Keratinocyte (primary cell): ENCODE measurements at regions not wholly inside any gene's neighbourhood (a gene's known extent, or its start where the extent isn't known, plus 50 kb on each side); places are given as distances from the start of the nearest gene placed in this dataset.

Experiments used
- DNase-seq: peaks from one replicate; pipeline ENCODE4 v3.0.0-alpha.2; 2011; ENCODE audit warnings: low read depth, missing footprints, low spot score
- FAIRE-seq: peaks from 2 replicates; lab custom pipeline; 2011; peaks lifted over from hg19 to GRCh38; lab: Jason Lieb, UNC
- H2AFZ ChIP-seq: 2 replicates; pipeline ENCODE4 v1.6.0; 2012; ENCODE audit warnings: low read length, control low read depth, inconsistent platforms; ENCODE audit not compliant: control insufficient read depth
- H3K27ac ChIP-seq: 2 replicates; pipeline ENCODE4 v1.5.1; 2011; ENCODE audit warnings: low read length; ENCODE audit not compliant: control insufficient read depth, insufficient read depth
- H3K27me3 ChIP-seq: 3 replicates; pipeline ENCODE4 v1.6.0; 2011; ENCODE audit warnings: low read length; ENCODE audit not compliant: control insufficient read depth, insufficient read depth; ENCODE audit errors: extremely low read depth
- H3K36me3 ChIP-seq, 2 experiments: 2 replicates in 1 of 2; 3 replicates in 1 of 2; pipeline ENCODE4 v1.5.1; 2011; ENCODE audit warnings: low read length in 2 of 2, mild to moderate bottlenecking in 1 of 2; ENCODE audit not compliant: control insufficient read depth in 2 of 2, insufficient read depth in 2 of 2; ENCODE audit errors: extremely low read depth in 1 of 2
- H3K4me1 ChIP-seq: 3 replicates; pipeline ENCODE4 v1.5.1; 2011; ENCODE audit warnings: low read length; ENCODE audit not compliant: control insufficient read depth, insufficient read depth; ENCODE audit errors: extremely low read depth
- H3K4me2 ChIP-seq: 3 replicates; pipeline ENCODE4 v1.6.0; 2011; ENCODE audit warnings: low read depth, low read length; ENCODE audit not compliant: control insufficient read depth, insufficient read depth; ENCODE audit errors: extremely low read depth
- H3K4me3 ChIP-seq, 3 experiments: fragments of 200-600 bp in 1 of 3; sonication (generic) in 1 of 3; 2 replicates in 2 of 3; 3 replicates in 1 of 3; pipeline ENCODE4 v1.5.1; 2011 to 2016; ENCODE audit warnings: low read length in 3 of 3, mild to moderate bottlenecking in 3 of 3, control low read depth in 2 of 3, inconsistent platforms in 1 of 3, low read depth in 1 of 3, mixed read lengths in 1 of 3, mixed run types in 1 of 3, moderate library complexity in 1 of 3; ENCODE audit not compliant: control insufficient read depth in 2 of 3, insufficient read depth in 2 of 3; ENCODE audit errors: extremely low read depth in 1 of 3
- H3K79me2 ChIP-seq: 2 replicates; pipeline ENCODE4 v1.6.0; 2012; ENCODE audit warnings: low read length; ENCODE audit not compliant: control insufficient read depth, insufficient read depth
- H3K9ac ChIP-seq: 3 replicates; pipeline ENCODE4 v1.6.0; 2011; ENCODE audit warnings: low read length; ENCODE audit not compliant: control insufficient read depth, insufficient read depth; ENCODE audit errors: extremely low read depth
- H3K9me1 ChIP-seq: 3 replicates; pipeline ENCODE4 v1.6.0; 2011; ENCODE audit warnings: low read length; ENCODE audit not compliant: control insufficient read depth, insufficient read depth; ENCODE audit errors: extremely low read depth
- H3K9me3 ChIP-seq: 2 replicates; pipeline ENCODE4 v1.5.1; 2012; ENCODE audit warnings: low read depth, low read length; ENCODE audit not compliant: control insufficient read depth
- H4K20me1 ChIP-seq: 3 replicates; pipeline ENCODE4 v1.6.0; 2011; ENCODE audit warnings: low read length; ENCODE audit not compliant: control insufficient read depth, insufficient read depth; ENCODE audit errors: extremely low read depth
- EZH2 ChIP-seq: IDR thresholded peaks from one replicate; pipeline ENCODE4 v1.6.1; 2012; ENCODE audit warnings: inconsistent platforms, mild to moderate bottlenecking, low read length, moderate library complexity
- dilution Hi-C: fragments of 300-500 bp; cut with MboI; formaldehyde crosslinking; loops from one replicate; pipeline ENCODE4 v1.7.0; 2020; ENCODE audit warnings: low sequenced_read_pairs; ENCODE audit not compliant: extremely low pct_ligation_motif_present
- TF ChIP-seq, protein P1 (sequence below), 3 experiments: IDR thresholded peaks in 1 of 3; conservative IDR thresholded peaks in 1 of 3; optimal IDR thresholded peaks in 1 of 3; 2 replicates in 2 of 3; 3 replicates in 1 of 3; pipeline versions ENCODE3 to v1.5.1; 2011; ENCODE audit warnings: low read length in 3 of 3, mild to moderate bottlenecking in 3 of 3, moderate library complexity in 2 of 3, control low read depth in 1 of 3, inconsistent platforms in 1 of 3; ENCODE audit not compliant: insufficient read depth in 2 of 3; ENCODE audit errors: extremely low read depth in 1 of 3

DNA sequence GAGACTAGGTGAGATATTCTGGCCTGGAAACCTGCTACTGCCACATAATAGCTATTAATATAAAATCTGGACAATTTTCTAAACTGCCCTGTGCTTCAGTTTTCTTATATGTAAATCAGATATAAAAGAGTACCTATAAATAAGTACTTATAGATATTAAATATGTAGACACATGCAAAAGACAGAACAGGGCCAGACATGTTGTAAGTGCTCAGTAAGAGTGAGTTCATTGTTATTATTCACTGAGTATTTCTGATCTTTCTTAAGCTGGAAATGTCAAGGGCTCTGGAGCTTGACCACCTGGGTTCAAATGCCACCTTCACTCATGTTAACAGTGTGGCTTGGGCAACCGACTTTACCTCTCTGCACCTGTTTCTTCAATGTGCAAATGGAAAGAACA, 179.8 kb downstream of the GALC start:
- TF ChIP-seq, protein P1, sequence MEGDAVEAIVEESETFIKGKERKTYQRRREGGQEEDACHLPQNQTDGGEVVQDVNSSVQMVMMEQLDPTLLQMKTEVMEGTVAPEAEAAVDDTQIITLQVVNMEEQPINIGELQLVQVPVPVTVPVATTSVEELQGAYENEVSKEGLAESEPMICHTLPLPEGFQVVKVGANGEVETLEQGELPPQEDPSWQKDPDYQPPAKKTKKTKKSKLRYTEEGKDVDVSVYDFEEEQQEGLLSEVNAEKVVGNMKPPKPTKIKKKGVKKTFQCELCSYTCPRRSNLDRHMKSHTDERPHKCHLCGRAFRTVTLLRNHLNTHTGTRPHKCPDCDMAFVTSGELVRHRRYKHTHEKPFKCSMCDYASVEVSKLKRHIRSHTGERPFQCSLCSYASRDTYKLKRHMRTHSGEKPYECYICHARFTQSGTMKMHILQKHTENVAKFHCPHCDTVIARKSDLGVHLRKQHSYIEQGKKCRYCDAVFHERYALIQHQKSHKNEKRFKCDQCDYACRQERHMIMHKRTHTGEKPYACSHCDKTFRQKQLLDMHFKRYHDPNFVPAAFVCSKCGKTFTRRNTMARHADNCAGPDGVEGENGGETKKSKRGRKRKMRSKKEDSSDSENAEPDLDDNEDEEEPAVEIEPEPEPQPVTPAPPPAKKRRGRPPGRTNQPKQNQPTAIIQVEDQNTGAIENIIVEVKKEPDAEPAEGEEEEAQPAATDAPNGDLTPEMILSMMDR (optimal IDR thresholded peaks at IDR 0.05 in 1 of 3, IDR thresholded peaks at IDR 0.05 in 1 of 3, conservative IDR thresholded peaks at IDR 0.05 in 1 of 3; ENCODE audit: extremely low read depth in 1 of 3, insufficient read depth in 2 of 3, low read length in 3 of 3) = no peak
- no peak for TF ChIP-seq EZH2
- DNase-seq = no peak
- Histone ChIP-seq H3K36me3 (no peaks in the 10 kb centered on the region), H3K4me3 (no peak overlapping the region), H3K79me2 (no peaks in the 10 kb centered on the region), H3K9ac (no peak overlapping the region), H3K9me1 (no peaks in the 10 kb centered on the region), H3K9me3 (no peaks in the 10 kb centered on the region), H2AFZ (no peak overlapping the region), H3K27me3 (no peaks in the 10 kb centered on the region), H3K27ac (no peak overlapping the region), H3K4me1 (no peaks in the 10 kb centered on the region), H4K20me1 (no peaks in the 10 kb centered on the region), H3K4me2 (no peak overlapping the region)
- FAIRE-seq = no peak
- dilution Hi-C loops = no loop called here

DNA sequence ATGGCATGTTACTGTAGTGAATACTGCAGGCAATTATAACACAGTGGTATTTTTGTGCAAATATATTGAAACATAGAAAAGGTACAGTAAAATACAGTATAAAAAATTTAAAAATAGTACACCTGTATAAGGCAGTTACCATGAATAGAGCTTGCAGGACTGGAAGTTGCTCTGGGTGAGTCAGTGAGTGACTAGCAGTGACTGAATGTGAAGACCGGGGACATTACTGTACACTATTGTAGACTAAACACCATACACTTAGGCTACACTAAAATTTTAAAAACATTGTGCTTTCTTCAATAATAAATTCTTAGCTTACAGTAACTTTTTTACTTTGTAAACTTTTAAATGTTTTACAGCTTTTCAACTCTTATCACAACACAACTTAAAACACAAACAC, 181.7 kb downstream of the GALC start:
- no peak overlapping the region for H3K9ac ChIP-seq
- no peaks in the 10 kb centered on the region for H3K27me3 ChIP-seq
- H3K4me1 ChIP-seq = no peaks in the 10 kb centered on the region
- H3K4me3 ChIP-seq = no peak overlapping the region
- H3K9me3 ChIP-seq = no peaks in the 10 kb centered on the region
- H4K20me1 ChIP-seq = no peaks in the 10 kb centered on the region
- H3K27ac ChIP-seq = no peak overlapping the region
- DNase-seq (no peak), FAIRE-seq (no peak)
- TF ChIP-seq, protein P1 (optimal IDR thresholded peaks at IDR 0.05 in 1 of 3, IDR thresholded peaks at IDR 0.05 in 1 of 3, conservative IDR thresholded peaks at IDR 0.05 in 1 of 3; ENCODE audit: extremely low read depth in 1 of 3, insufficient read depth in 2 of 3, low read length in 3 of 3) = no peak
- TF ChIP-seq EZH2 = no peak
- no peaks in the 10 kb centered on the region for H3K36me3 ChIP-seq
- no peak overlapping the region for H3K4me2 ChIP-seq
- no peaks in the 10 kb centered on the region for H3K9me1 ChIP-seq
- no peak overlapping the region for H2AFZ ChIP-seq
- dilution Hi-C loops = no loop called here
- H3K79me2 ChIP-seq = no peaks in the 10 kb centered on the region
